GM12872 (cell line): ENCODE measurements at regions not wholly inside any gene's neighbourhood (a gene's known extent, or its start where the extent isn't known, plus 50 kb on each side); places are given as distances from the start of the nearest gene placed in this dataset.

Source experiments
- TF ChIP-seq, protein P1 (sequence below): IDR thresholded peaks from 3 replicates; pipeline ENCODE4 v1.5.1; 2011; ENCODE audit warnings: low read depth, mild to moderate bottlenecking, low read length, moderate library complexity; ENCODE audit not compliant: insufficient read depth

DNA sequence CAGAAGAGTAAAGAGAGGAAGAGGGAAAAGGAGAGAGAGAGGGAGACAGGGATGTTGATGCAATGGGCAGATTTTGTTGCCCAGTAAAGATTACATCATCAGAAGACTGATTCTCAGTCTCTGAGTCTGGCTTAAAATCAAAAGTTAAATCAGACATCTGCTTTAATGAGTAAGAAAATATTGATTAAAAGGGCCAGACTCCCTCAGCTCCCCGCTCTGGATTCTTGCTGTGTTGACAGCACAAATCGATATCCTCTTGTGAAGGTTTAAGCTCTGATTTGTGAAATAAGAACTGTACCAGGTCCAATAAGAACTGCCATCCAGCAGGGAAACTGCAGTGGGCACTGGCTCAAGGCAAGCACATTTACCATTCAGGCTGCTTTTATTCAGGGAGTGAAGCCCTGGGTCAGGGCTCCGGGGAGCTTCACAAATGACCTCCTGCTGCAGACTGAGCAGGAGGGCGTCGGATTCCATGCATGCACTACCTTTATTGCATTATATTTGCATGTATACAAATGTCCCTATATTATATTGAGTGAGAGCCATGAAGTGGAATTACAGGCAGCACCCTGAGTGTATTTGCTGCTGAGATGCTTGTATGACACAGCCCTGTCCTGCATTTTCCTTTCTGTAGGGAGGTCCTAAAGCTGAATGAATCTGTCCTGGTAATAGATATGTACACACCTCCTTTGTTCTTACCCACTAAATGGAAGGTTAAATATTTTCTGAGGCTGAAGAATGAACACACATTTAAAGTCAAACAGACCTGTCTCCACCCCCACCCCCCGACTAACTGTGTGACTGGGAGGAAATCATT lies 401.5 kb downstream of the REEP3 start:
- TF ChIP-seq, protein P1, sequence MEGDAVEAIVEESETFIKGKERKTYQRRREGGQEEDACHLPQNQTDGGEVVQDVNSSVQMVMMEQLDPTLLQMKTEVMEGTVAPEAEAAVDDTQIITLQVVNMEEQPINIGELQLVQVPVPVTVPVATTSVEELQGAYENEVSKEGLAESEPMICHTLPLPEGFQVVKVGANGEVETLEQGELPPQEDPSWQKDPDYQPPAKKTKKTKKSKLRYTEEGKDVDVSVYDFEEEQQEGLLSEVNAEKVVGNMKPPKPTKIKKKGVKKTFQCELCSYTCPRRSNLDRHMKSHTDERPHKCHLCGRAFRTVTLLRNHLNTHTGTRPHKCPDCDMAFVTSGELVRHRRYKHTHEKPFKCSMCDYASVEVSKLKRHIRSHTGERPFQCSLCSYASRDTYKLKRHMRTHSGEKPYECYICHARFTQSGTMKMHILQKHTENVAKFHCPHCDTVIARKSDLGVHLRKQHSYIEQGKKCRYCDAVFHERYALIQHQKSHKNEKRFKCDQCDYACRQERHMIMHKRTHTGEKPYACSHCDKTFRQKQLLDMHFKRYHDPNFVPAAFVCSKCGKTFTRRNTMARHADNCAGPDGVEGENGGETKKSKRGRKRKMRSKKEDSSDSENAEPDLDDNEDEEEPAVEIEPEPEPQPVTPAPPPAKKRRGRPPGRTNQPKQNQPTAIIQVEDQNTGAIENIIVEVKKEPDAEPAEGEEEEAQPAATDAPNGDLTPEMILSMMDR, result no peak

DNA sequence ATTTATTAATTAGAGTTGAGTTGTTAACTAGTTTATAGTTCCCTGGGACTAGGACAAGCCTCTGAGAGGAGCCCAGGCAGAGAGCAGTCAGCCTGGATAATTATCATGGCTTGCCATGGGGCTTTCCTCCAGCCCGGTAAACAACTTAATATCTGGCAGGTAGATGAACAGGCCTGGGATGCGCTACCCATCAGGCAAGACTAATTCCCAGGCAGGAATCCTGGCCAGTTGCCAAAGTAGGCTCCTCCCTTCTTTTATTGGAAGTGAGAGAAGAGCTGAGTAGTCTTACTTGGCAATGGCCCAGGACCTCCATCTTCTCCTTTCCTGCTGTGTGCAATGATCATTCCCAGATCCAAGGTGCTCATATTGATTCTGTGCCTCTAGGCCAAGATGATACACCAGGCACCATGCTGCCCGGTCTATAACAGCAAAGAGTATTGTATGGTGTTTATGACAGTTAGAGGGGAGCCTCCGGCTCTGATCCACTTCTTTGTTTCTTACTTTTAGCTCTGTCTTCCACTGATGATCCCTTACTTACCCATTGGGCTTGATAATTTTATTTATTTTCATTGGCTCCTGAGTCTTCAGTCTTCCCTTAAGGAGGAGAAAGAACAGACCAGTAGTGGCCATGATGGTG lies 408.7 kb downstream of the REEP3 start:
- TF ChIP-seq, protein P1, result no peak

DNA sequence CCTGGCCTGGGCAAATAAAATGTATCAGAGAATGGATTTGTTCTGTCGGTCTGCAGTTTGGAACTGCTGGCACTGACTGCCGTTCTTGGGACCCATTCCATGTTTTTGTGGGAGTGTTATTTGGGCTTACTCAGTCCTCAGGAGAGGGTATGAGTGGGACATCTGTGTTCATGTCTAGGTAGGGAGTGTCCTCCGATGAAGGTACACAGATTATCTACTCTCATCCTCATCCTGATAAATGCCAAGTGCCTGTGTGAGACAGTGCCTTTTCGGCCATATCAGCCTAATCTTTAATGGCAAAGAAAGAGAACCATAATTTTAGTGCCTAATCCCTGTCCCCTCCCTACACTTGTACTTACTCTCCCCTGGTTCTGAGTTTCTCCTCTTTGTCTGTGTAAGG lies 409.4 kb downstream of the REEP3 start:
- TF ChIP-seq, protein P1, result no peak

DNA sequence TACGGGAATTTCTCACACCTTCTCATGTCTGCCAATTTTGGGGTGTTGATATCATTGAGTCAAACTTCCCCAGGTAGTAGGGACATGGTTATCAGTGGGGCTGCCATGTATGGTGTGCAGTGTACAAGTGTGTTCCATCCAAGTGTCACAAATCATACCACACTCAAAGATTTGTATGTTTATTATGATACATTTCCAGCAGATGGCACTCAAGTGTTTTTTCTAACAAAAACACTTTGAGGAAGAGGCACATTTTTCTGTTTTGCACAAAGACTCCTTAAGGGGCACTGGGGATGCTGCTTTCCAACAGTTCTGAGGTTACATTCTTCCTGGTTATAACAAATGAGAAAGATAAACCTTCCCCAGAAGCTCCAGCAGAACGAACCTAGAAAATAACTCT lies 414.5 kb downstream of the REEP3 start:
- TF ChIP-seq, protein P1, result no peak

DNA sequence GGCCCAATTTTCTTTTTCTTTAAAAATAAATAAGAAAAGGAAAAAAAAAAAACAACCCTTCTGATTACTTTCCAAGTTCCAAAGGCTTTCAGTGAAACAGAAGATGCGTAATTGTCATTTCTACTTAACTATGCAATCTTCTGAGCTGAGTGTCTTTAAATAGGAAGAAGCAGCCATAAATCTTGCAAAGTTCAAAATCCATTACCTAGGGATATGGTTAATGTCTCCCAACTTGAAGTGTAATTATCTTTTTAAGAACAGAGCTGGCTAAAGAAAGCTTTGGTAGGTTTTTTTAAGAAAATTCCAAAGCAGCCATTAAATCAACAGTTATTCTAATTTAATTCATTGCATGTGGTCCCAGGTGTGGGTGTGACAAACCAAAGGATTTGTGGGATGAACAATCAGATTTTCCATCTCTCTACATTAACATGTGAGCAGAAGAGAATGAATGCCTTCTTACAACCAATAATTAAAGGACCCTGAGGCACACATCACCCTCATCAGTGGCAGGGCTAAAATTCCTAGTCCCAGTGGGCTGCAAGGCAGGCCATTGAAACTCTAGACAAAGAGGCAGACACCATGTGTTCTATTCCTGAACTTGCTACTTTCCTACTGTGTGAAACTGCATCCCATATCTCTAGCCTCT lies 419.2 kb downstream of the REEP3 start:
- TF ChIP-seq, protein P1, result no peak

DNA sequence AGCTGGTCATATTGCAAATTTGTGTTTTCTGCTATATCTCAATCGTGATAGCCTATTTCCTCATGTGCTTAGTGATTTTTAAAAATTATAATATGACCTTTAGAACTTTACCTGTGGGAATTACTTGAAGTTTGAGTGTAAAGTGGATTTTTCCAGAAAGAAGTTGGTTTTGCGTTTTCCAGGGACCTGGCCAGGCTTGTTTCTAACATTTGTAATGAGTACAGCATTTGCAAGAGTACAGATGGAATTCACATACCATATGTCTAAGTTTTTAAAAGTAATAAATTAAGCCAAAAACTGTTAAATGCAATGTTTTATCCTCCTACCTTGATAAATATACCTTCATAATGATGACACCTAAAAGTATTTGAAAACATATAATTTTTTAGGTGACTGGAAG lies 443.2 kb downstream of the REEP3 start:
- TF ChIP-seq, protein P1, result no peak

DNA sequence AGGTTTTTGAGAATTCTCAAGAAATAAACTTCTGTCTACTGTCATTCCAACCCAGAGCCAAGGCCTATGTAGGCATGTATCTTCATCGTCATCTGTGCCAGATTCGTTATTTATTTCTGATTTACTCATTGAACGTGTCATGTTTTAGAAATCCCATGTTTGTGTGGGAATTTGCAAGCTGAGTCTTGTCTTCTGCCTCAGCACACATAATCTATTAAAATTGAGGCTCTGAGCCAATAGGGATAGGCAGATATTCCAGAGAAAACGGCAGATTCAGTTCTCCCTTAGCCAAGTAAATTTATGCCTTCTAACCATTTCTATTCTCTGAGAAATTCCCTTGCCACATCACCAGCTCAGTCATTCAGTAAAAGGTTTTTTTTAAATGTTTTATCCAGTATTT lies 444.6 kb downstream of the REEP3 start:
- TF ChIP-seq, protein P1, result no peak
